ENCODE measurements at regions not wholly inside any gene's neighbourhood (a gene's known extent, or its start where the extent isn't known, plus 50 kb on each side); places are given as distances from the start of the nearest gene placed in this dataset.

- H3K4me3 ChIP-seq (ENCODE audit: low read length in 2 of 2) = no peak overlapping the region
- 81 to 85% methylated on average over 4 of the region's 4 CpGs for WGBS, 2 donors
- intact Hi-C loops (cut with DNase I) = no loop called here
- no peak for DNase-seq
- H3K27ac ChIP-seq (ENCODE audit: low read depth in 1 of 2, low read length in 2 of 2) = no peak overlapping the region
- no peaks in the 10 kb centered on the region for H3K27me3 ChIP-seq (ENCODE audit: control insufficient read depth in 1 of 2, insufficient read depth in 2 of 2, low read length in 1 of 2)
- ATAC-seq (ENCODE audit: low FRiP score) = no peak
- H3K9me3 ChIP-seq (ENCODE audit: control insufficient read depth, low read length) = no peaks in the 10 kb centered on the region
- H3K36me3 ChIP-seq (ENCODE audit: control insufficient read depth in 1 of 2, insufficient read depth in 2 of 2, low read length in 1 of 2) = no peaks in the 10 kb centered on the region
- H3K4me1 ChIP-seq (ENCODE audit: control insufficient read depth in 1 of 2, insufficient read depth in 2 of 2, low read length in 2 of 2) = no peaks in the 10 kb centered on the region
Observed at GRCh38 chr3:106288781-106289180, 420.0 kb upstream of the CBLB start.

- ATAC-seq (ENCODE audit: low FRiP score) (no peak), DNase-seq (no peak)
- Histone ChIP-seq H3K4me3 (ENCODE audit: low read length in 2 of 2) (no peak overlapping the region), H3K9me3 (ENCODE audit: control insufficient read depth, low read length) (no peaks in the 10 kb centered on the region), H3K27me3 (ENCODE audit: control insufficient read depth in 1 of 2, insufficient read depth in 2 of 2, low read length in 1 of 2) (no peaks in the 10 kb centered on the region), H3K4me1 (ENCODE audit: control insufficient read depth in 1 of 2, insufficient read depth in 2 of 2, low read length in 2 of 2) (no peaks in the 10 kb centered on the region), H3K27ac (ENCODE audit: low read depth in 1 of 2, low read length in 2 of 2) (no peak overlapping the region), H3K36me3 (ENCODE audit: control insufficient read depth in 1 of 2, insufficient read depth in 2 of 2, low read length in 1 of 2) (no peaks in the 10 kb centered on the region)
- WGBS, 2 donors = 75 to 83% methylated on average over 1 of the region's 1 CpG
- intact Hi-C loops (cut with DNase I) = no loop called here
Observed at GRCh38 chr3:106290304-106290997, 421.6 kb upstream of the CBLB start.

DNA sequence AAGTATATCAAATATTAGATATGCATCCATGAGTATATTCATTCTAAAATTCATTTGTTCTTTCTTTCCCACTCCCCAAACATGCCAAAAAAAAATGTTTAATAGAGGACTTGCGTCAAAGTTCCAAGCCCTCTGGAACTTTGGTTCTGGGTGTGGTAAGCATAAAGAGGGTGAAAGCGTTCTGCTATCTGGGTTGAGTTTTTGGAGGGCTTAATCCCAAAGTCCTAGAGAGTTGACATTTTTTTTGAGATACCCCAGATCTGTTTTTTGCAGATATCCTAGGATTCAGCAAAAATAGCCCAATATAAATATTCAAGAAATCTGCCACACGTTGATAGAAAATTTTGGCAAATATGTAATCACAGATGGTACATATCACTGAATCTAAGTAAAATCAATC is 424.3 kb upstream of the CBLB start:
- H3K4me3 ChIP-seq (ENCODE audit: low read length in 2 of 2) = no peak overlapping the region
- ATAC-seq (ENCODE audit: low FRiP score) (no peak), DNase-seq (no peak)
- no peak overlapping the region for H3K27ac ChIP-seq (ENCODE audit: low read depth in 1 of 2, low read length in 2 of 2)
- no peaks in the 10 kb centered on the region for H3K9me3 ChIP-seq (ENCODE audit: control insufficient read depth, low read length)
- H3K4me1 ChIP-seq (ENCODE audit: control insufficient read depth in 1 of 2, insufficient read depth in 2 of 2, low read length in 2 of 2) = no peaks in the 10 kb centered on the region
- H3K36me3 ChIP-seq (ENCODE audit: control insufficient read depth in 1 of 2, insufficient read depth in 2 of 2, low read length in 1 of 2) = no peaks in the 10 kb centered on the region
- intact Hi-C loops (cut with DNase I) = no loop called here
- WGBS, 2 donors = 60% methylated on average over 3 of the region's 3 CpGs
- H3K27me3 ChIP-seq (ENCODE audit: control insufficient read depth in 1 of 2, insufficient read depth in 2 of 2, low read length in 1 of 2) = no peaks in the 10 kb centered on the region

- no peaks in the 10 kb centered on the region for H3K36me3 ChIP-seq (ENCODE audit: control insufficient read depth in 1 of 2, insufficient read depth in 2 of 2, low read length in 1 of 2)
- intact Hi-C loops (cut with DNase I) = no loop called here
- H3K27me3 ChIP-seq (ENCODE audit: control insufficient read depth in 1 of 2, insufficient read depth in 2 of 2, low read length in 1 of 2) = no peaks in the 10 kb centered on the region
- H3K9me3 ChIP-seq (ENCODE audit: control insufficient read depth, low read length) = no peaks in the 10 kb centered on the region
- H3K4me3 ChIP-seq (ENCODE audit: low read length in 2 of 2) = no peak overlapping the region
- H3K4me1 ChIP-seq (ENCODE audit: control insufficient read depth in 1 of 2, insufficient read depth in 2 of 2, low read length in 2 of 2) = no peaks in the 10 kb centered on the region
- no peak overlapping the region for H3K27ac ChIP-seq (ENCODE audit: low read depth in 1 of 2, low read length in 2 of 2)
- ATAC-seq (ENCODE audit: low FRiP score) (no peak), DNase-seq (no peak)
Observed at GRCh38 chr3:106294121-106294520, 425.3 kb upstream of the CBLB start.

- Histone ChIP-seq H3K27ac (ENCODE audit: low read depth in 1 of 2, low read length in 2 of 2) (no peak overlapping the region), H3K4me1 (ENCODE audit: control insufficient read depth in 1 of 2, insufficient read depth in 2 of 2, low read length in 2 of 2) (no peaks in the 10 kb centered on the region), H3K27me3 (ENCODE audit: control insufficient read depth in 1 of 2, insufficient read depth in 2 of 2, low read length in 1 of 2) (no peaks in the 10 kb centered on the region), H3K4me3 (ENCODE audit: low read length in 2 of 2) (no peak overlapping the region), H3K36me3 (ENCODE audit: control insufficient read depth in 1 of 2, insufficient read depth in 2 of 2, low read length in 1 of 2) (no peaks in the 10 kb centered on the region), H3K9me3 (ENCODE audit: control insufficient read depth, low read length) (no peaks in the 10 kb centered on the region)
- whole genome bisulfite sequencing, 2 donors = 83 to 90% methylated on average over 5 of the region's 5 CpGs
- no peak for ATAC-seq (ENCODE audit: low FRiP score)
- intact Hi-C loops (cut with DNase I) = no loop called here
- DNase-seq = no peak
Observed at GRCh38 chr3:106296062-106296461, 427.2 kb upstream of the CBLB start.

GRCh38 chr3:106299300-106300098 is 430.7 kb upstream of the CBLB start:
- Histone ChIP-seq H3K9me3 (ENCODE audit: control insufficient read depth, low read length) (no peaks in the 10 kb centered on the region), H3K36me3 (ENCODE audit: control insufficient read depth in 1 of 2, insufficient read depth in 2 of 2, low read length in 1 of 2) (no peaks in the 10 kb centered on the region), H3K27me3 (ENCODE audit: control insufficient read depth in 1 of 2, insufficient read depth in 2 of 2, low read length in 1 of 2) (no peaks in the 10 kb centered on the region), H3K4me3 (ENCODE audit: low read length in 2 of 2) (no peak overlapping the region), H3K27ac (ENCODE audit: low read depth in 1 of 2, low read length in 2 of 2) (no peak overlapping the region), H3K4me1 (ENCODE audit: control insufficient read depth in 1 of 2, insufficient read depth in 2 of 2, low read length in 2 of 2) (no peaks in the 10 kb centered on the region)
- 27 to 64% methylated on average over 2 of the region's 2 CpGs for WGBS, 2 donors
- intact Hi-C loops (cut with DNase I) = no loop called here
- no peak for DNase-seq
- ATAC-seq (ENCODE audit: low FRiP score) = no peak

DNA sequence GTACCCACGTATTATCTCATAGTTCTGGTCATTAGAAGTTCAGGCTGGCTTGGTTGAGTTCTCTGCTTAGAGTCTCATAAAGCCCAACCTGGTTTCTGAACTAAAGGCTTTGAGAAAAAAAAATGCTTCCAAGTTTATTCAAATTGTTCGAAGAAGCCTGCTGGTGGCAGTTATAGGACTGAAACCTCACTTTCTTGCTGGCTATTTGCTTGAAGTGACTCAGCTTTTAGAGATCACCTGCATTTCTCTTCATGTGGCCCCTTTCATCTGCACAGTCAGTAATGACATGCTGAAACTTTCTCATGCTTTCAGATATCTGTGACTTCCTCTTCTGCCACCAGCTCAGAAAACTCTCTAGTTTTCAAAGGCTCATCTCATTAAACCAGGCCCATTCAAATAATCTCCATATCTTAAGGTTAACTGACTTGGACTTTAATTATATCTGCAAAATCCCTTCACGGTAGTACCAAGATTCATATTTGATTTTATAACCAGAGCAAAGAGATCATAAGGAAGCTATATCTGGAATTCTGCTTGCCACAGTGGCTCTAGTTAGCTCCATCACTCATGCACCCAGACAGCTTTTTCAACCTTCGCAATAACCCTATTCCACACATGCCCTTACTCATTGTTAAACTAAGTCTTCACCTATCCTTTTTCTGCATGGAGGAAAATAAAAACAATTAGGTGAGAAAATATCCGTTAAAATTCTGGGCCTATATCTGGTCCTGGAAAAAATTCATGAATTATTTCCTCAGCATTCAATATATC is 433.8 kb upstream of the CBLB start:
- 53 to 56% methylated on average over 5 of the region's 5 CpGs for WGBS, 2 donors
- H3K4me3 ChIP-seq (ENCODE audit: low read length in 2 of 2) = no peak overlapping the region
- no peaks in the 10 kb centered on the region for H3K4me1 ChIP-seq (ENCODE audit: control insufficient read depth in 1 of 2, insufficient read depth in 2 of 2, low read length in 2 of 2)
- H3K36me3 ChIP-seq (ENCODE audit: control insufficient read depth in 1 of 2, insufficient read depth in 2 of 2, low read length in 1 of 2) = no peaks in the 10 kb centered on the region
- ATAC-seq (ENCODE audit: low FRiP score) = no peak
- no peaks in the 10 kb centered on the region for H3K27me3 ChIP-seq (ENCODE audit: control insufficient read depth in 1 of 2, insufficient read depth in 2 of 2, low read length in 1 of 2)
- intact Hi-C loops (cut with DNase I) = no loop called here
- no peak overlapping the region for H3K27ac ChIP-seq (ENCODE audit: low read depth in 1 of 2, low read length in 2 of 2)
- H3K9me3 ChIP-seq (ENCODE audit: control insufficient read depth, low read length) = no peaks in the 10 kb centered on the region
- DNase-seq = no peak

- intact Hi-C loops (cut with DNase I) = no loop called here
- no peaks in the 10 kb centered on the region for H3K9me3 ChIP-seq (ENCODE audit: control insufficient read depth, low read length)
- no peak overlapping the region for H3K27ac ChIP-seq (ENCODE audit: low read depth in 1 of 2, low read length in 2 of 2)
Observed at GRCh38 chr3:106303766-106304165, 435.0 kb upstream of the CBLB start.

More at GRCh38 chr3:106303766-106304165, 435.0 kb upstream of the CBLB start:
- H3K4me1 ChIP-seq (ENCODE audit: control insufficient read depth in 1 of 2, insufficient read depth in 2 of 2, low read length in 2 of 2) = no peaks in the 10 kb centered on the region
- H3K4me3 ChIP-seq (ENCODE audit: low read length in 2 of 2) = no peak overlapping the region
- no peaks in the 10 kb centered on the region for H3K27me3 ChIP-seq (ENCODE audit: control insufficient read depth in 1 of 2, insufficient read depth in 2 of 2, low read length in 1 of 2)
- ATAC-seq (ENCODE audit: low FRiP score) = no peak
- no peak for DNase-seq
- H3K36me3 ChIP-seq (ENCODE audit: control insufficient read depth in 1 of 2, insufficient read depth in 2 of 2, low read length in 1 of 2) = no peaks in the 10 kb centered on the region

Measured in aorta (tissue), 5 donors.